ENCODE measurements at regions not wholly inside any gene's neighbourhood (a gene's known extent, or its start where the extent isn't known, plus 50 kb on each side); places are given as distances from the start of the nearest gene placed in this dataset.
A peak's percentile ranks its signal among the peaks of the same experiment; 100 is the strongest.

GRCh38 chr3:46086083-46086437 lies 58.8 kb upstream of the XCR1 start:
- WGBS (ENCODE audit: insufficient coverage): 100% methylated on average over 4 of the region's 4 CpGs

GRCh38 chr3:46085421-46086082 lies 58.3 kb upstream of the XCR1 start:
- H3K27me3 Mint-ChIP-seq (ENCODE audit: low read depth in 3 of 3): peaks cover 0 to 5% (median 0%) of the 10 kb centered on the region in 3 donors
- H3K79me2 ChIP-seq (ENCODE audit: insufficient read depth, low read length): no peaks in the 10 kb centered on the region
- DNase-seq: peak in 1 of 3 donors; percentile 11
- peaks cover 0 to 1% (median 0%) of the 10 kb centered on the region in 7 donors for H3K9me3 Mint-ChIP-seq
- no peaks in the 10 kb centered on the region for H3K27me3 ChIP-seq (ENCODE audit: control insufficient read depth in 2 of 2, insufficient read depth in 2 of 2, low read length in 2 of 2)
- peak overlapping the region; percentile 8 to 73 (median 59) for H3K27ac Mint-ChIP-seq
- H2AFZ ChIP-seq (ENCODE audit: insufficient read depth, low read depth, low read length, poor library complexity, severe bottlenecking): no peak overlapping the region
- 63% methylated on average over 3 of the region's 3 CpGs for WGBS (ENCODE audit: insufficient coverage)
- no peaks in the 10 kb centered on the region for H4K20me1 ChIP-seq (ENCODE audit: insufficient read depth, low read length)
- H3K9me3 ChIP-seq (replicated peaks in 1 of 2; ENCODE audit: control insufficient read depth in 1 of 2, insufficient read depth in 1 of 2, low read length in 2 of 2): no peaks in the 10 kb centered on the region
- intact Hi-C loops (cut with micrococcal nuclease): loop anchor here (5.0 kb wide), 5 partner anchors 107 to 357 kb away; partner anchors contain the start of genes CCR1 (in 2 of the 2) and CCR5 (in 1 of the 2)
- no peaks in the 10 kb centered on the region for H3K36me3 ChIP-seq (replicated peaks in 1 of 2; ENCODE audit: control insufficient read depth in 1 of 2, insufficient read depth in 2 of 2, low read length in 2 of 2)
- no peak for TF ChIP-seq CTCF (IDR thresholded peaks at IDR 0.05)
- no peak overlapping the region for H3K4me3 Mint-ChIP-seq
- H3K4me1 Mint-ChIP-seq: peaks cover 46% of the 10 kb centered on the region
- no peak overlapping the region for H3K4me2 ChIP-seq (replicated peaks; ENCODE audit: extremely low read depth, low read length, poor library complexity, severe bottlenecking)
- no peak overlapping the region for H3K9ac ChIP-seq (ENCODE audit: insufficient read depth, low read length, poor library complexity, severe bottlenecking)
- no peak overlapping the region for H3K4me3 ChIP-seq (replicated peaks in 1 of 3; ENCODE audit: low read depth in 2 of 3, low read length in 3 of 3)
- H3K36me3 Mint-ChIP-seq: peaks cover 6 to 10% of the 10 kb centered on the region in 2 donors
- H3K27ac ChIP-seq (ENCODE audit: low read depth in 1 of 2, low read length in 2 of 2): no peak overlapping the region
- H3K4me1 ChIP-seq (ENCODE audit: control insufficient read depth in 1 of 2, insufficient read depth in 2 of 2, low read length in 2 of 2): peaks cover 23 to 24% of the 10 kb centered on the region in 2 donors

More at GRCh38 chr3:46086083-46086437, 58.8 kb upstream of the XCR1 start:
- peaks cover 0 to 1% (median 0%) of the 10 kb centered on the region in 7 donors for H3K9me3 Mint-ChIP-seq
- H2AFZ ChIP-seq (ENCODE audit: insufficient read depth, low read depth, low read length, poor library complexity, severe bottlenecking): no peak overlapping the region
- no peak for DNase-seq
- no peak overlapping the region for H3K9ac ChIP-seq (ENCODE audit: insufficient read depth, low read length, poor library complexity, severe bottlenecking)
- no peaks in the 10 kb centered on the region for H3K27me3 ChIP-seq (ENCODE audit: control insufficient read depth in 2 of 2, insufficient read depth in 2 of 2, low read length in 2 of 2)
- no peak overlapping the region for H3K4me3 Mint-ChIP-seq
- H3K9me3 ChIP-seq (replicated peaks in 1 of 2; ENCODE audit: control insufficient read depth in 1 of 2, insufficient read depth in 1 of 2, low read length in 2 of 2): no peaks in the 10 kb centered on the region
- no peaks in the 10 kb centered on the region for H3K36me3 ChIP-seq (replicated peaks in 1 of 2; ENCODE audit: control insufficient read depth in 1 of 2, insufficient read depth in 2 of 2, low read length in 2 of 2)
- no peak overlapping the region for H3K4me2 ChIP-seq (replicated peaks; ENCODE audit: extremely low read depth, low read length, poor library complexity, severe bottlenecking)
- H3K27me3 Mint-ChIP-seq (ENCODE audit: low read depth in 3 of 3): peaks cover 0 to 8% (median 2%) of the 10 kb centered on the region in 3 donors
- peak overlapping the region in 4 of 7 donors; percentile 36 to 77 (median 70) for H3K27ac Mint-ChIP-seq
- peaks cover 28 to 29% of the 10 kb centered on the region in 2 donors for H3K4me1 ChIP-seq (ENCODE audit: control insufficient read depth in 1 of 2, insufficient read depth in 2 of 2, low read length in 2 of 2)
- no peak for TF ChIP-seq CTCF (IDR thresholded peaks at IDR 0.05)
- peaks cover 51% of the 10 kb centered on the region for H3K4me1 Mint-ChIP-seq
- no peak overlapping the region for H3K27ac ChIP-seq (ENCODE audit: low read depth in 1 of 2, low read length in 2 of 2)
- intact Hi-C loops (cut with micrococcal nuclease): loop anchor here (5.0 kb wide), 5 partner anchors 106 to 356 kb away; partner anchors contain the start of genes CCR1 (in 2 of the 2) and CCR5 (in 1 of the 2)
- H3K4me3 ChIP-seq (replicated peaks in 1 of 3; ENCODE audit: low read depth in 2 of 3, low read length in 3 of 3): no peak overlapping the region
- H4K20me1 ChIP-seq (ENCODE audit: insufficient read depth, low read length): no peaks in the 10 kb centered on the region
- H3K36me3 Mint-ChIP-seq: peaks cover 9 to 12% of the 10 kb centered on the region in 2 donors
- H3K79me2 ChIP-seq (ENCODE audit: insufficient read depth, low read length): no peaks in the 10 kb centered on the region

Measured in CD14-positive monocyte (primary cell).